ENCODE measurements at regions not wholly inside any gene's neighbourhood (a gene's known extent, or its start where the extent isn't known, plus 50 kb on each side); places are given as distances from the start of the nearest gene placed in this dataset.

DNA sequence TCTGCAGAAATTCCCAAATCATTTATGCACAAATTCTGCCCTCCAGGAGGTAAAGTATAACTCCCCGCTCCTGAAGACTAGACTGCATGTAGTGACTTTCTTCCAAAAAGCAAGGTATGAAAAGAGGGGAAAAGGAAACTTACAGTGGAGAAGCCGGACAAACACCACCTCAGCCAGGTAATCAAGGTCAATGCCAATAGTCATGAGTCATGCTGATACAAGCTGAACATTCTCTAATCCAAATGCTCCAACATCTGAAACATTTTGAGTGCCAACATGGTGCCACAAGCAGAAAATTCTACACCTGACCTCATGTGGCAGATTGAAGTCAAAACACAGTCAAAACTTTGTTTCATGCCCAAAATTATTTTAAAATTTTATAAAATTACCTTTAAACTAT is 165.6 kb downstream of the FOXA2 start:
- Histone ChIP-seq H3K79me2 (ENCODE audit: low read depth) (no peaks in the 10 kb centered on the region), H3K36me3 (ENCODE audit: low read depth) (no peaks in the 10 kb centered on the region), H3K27me3 (ENCODE audit: insufficient read depth, low read depth) (no peaks in the 10 kb centered on the region), H3K4me1 (replicated peaks; ENCODE audit: insufficient read depth) (peaks cover 9% of the 10 kb centered on the region), H2AFZ (no peak overlapping the region), H3K9me3 (ENCODE audit: insufficient read depth, low read depth) (no peaks in the 10 kb centered on the region), H4K20me1 (ENCODE audit: insufficient read depth) (no peaks in the 10 kb centered on the region), H3K4me2 (no peak overlapping the region), H3F3A (ENCODE audit: insufficient read depth, low read depth) (no peaks in the 10 kb centered on the region), H3K27ac (no peak overlapping the region), H3K9me2 (ENCODE audit: insufficient read depth) (no peaks in the 10 kb centered on the region), H3K4me3 (no peak overlapping the region)
- ChIA-PET POLR2A (ENCODE audit: unreplicated experiment) (no interaction called here), CTCF (no interaction called here)
- peak in 1 of 2 experiments; percentile 6 for DNase-seq
- no peak for TF ChIP-seq EZH2 (IDR thresholded peaks at IDR 0.05; ENCODE audit: low read depth)
- TF ChIP-seq, protein P1, sequence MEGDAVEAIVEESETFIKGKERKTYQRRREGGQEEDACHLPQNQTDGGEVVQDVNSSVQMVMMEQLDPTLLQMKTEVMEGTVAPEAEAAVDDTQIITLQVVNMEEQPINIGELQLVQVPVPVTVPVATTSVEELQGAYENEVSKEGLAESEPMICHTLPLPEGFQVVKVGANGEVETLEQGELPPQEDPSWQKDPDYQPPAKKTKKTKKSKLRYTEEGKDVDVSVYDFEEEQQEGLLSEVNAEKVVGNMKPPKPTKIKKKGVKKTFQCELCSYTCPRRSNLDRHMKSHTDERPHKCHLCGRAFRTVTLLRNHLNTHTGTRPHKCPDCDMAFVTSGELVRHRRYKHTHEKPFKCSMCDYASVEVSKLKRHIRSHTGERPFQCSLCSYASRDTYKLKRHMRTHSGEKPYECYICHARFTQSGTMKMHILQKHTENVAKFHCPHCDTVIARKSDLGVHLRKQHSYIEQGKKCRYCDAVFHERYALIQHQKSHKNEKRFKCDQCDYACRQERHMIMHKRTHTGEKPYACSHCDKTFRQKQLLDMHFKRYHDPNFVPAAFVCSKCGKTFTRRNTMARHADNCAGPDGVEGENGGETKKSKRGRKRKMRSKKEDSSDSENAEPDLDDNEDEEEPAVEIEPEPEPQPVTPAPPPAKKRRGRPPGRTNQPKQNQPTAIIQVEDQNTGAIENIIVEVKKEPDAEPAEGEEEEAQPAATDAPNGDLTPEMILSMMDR (conservative IDR thresholded peaks at IDR 0.05), result no peak
- no TSS peak for BruUV-seq (replicated peaks)
- intact Hi-C loops (cut with micrococcal nuclease; ENCODE audit: unreplicated experiment), result no loop called here

DNA sequence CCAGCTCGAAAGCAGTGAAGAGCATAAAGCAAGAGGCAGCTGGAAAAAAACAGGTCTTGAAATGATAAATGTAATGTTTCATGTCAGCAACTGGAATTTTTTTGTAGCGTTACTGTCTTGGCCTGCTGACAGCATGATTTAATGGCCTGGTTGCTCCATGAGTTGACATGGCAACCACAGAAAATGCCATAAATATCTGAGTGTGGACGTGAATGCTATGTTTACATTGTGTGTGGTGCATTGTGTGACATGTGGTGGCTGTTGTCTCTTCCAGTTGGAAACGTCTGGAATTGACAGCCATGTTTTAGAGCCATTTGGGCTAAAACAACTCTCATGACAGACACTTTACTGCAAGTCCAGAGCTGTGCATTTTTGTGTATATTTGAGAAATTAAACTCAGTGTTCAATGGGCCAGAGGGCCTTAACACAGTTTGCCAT is 170.0 kb downstream of the FOXA2 start:
- Histone ChIP-seq H3F3A (ENCODE audit: insufficient read depth, low read depth) (no peaks in the 10 kb centered on the region), H4K20me1 (ENCODE audit: insufficient read depth) (no peaks in the 10 kb centered on the region), H3K9me3 (ENCODE audit: insufficient read depth, low read depth) (no peaks in the 10 kb centered on the region), H3K27me3 (ENCODE audit: insufficient read depth, low read depth) (no peaks in the 10 kb centered on the region), H3K4me3 (no peak overlapping the region), H3K79me2 (ENCODE audit: low read depth) (no peaks in the 10 kb centered on the region), H3K4me1 (replicated peaks; ENCODE audit: insufficient read depth) (peaks cover 15% of the 10 kb centered on the region), H3K4me2 (no peak overlapping the region), H2AFZ (no peak overlapping the region), H3K36me3 (ENCODE audit: low read depth) (no peaks in the 10 kb centered on the region), H3K27ac (no peak overlapping the region), H3K9me2 (ENCODE audit: insufficient read depth) (no peaks in the 10 kb centered on the region)
- BruUV-seq (replicated peaks), result no TSS peak
- POLR2A ChIA-PET (ENCODE audit: unreplicated experiment), result no interaction called here
- intact Hi-C loops (cut with micrococcal nuclease; ENCODE audit: unreplicated experiment), result no loop called here
- DNase-seq, result no peak
- CTCF ChIA-PET, result no interaction called here
- TF ChIP-seq, protein P1 (conservative IDR thresholded peaks at IDR 0.05), result no peak
- no peak for TF ChIP-seq EZH2 (IDR thresholded peaks at IDR 0.05; ENCODE audit: low read depth)

DNA sequence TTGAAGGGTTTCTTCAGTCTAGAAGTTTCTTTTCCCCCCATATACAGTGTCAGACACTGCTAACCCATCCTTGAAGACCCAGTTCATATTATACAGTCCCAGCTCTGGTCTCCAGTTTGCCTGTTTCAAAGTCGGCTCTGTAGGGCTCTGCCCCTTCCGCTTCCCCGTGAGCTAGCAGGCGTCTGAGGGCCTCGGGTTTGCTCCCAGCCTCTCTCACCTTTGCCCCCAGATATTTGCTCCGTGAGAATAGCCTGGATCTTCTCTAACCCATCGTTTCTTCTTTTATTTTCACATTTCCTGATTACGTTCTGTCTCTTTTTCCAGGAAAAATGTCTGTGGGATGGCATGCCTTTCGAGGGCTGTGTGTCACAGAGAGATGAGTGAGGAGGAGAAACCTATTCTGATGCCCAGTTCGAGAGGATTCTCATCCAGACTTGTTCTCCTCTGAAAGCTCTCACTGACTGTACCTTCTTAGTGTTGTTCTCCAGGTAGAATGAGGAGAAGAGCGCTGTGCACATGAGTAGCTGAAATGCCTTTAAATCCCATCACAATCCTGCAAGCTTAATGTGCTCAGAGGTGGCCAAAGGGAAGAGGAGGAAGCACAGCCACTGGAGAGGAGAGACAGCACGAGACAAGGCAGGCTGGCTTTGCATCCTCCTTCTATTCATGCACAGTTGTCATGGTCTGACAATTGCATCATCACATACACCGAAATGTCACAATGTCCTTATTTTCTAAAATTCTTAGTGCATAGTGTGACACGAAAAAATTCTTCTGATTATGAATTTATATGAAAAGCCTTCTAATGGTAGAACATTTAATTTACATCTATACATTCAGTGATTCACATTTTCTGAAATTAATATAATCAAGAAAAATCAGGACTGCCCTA is 171.1 kb downstream of the FOXA2 start:
- peaks cover 8% of the 10 kb centered on the region for H3K4me1 ChIP-seq (replicated peaks; ENCODE audit: insufficient read depth)

More for the DNA sequence above, 171.1 kb downstream of the FOXA2 start:
- ChIA-PET CTCF (no interaction called here), POLR2A (ENCODE audit: unreplicated experiment) (no interaction called here)
- no peak for TF ChIP-seq EZH2 (IDR thresholded peaks at IDR 0.05; ENCODE audit: low read depth)
- TF ChIP-seq, protein P1 (conservative IDR thresholded peaks at IDR 0.05), result no peak
- no peak overlapping the region for H3K4me3 ChIP-seq
- H3K9me3 ChIP-seq (ENCODE audit: insufficient read depth, low read depth), result no peaks in the 10 kb centered on the region
- no peaks in the 10 kb centered on the region for H3K36me3 ChIP-seq (ENCODE audit: low read depth)
- no peaks in the 10 kb centered on the region for H3K79me2 ChIP-seq (ENCODE audit: low read depth)
- no peaks in the 10 kb centered on the region for H3F3A ChIP-seq (ENCODE audit: insufficient read depth, low read depth)
- no peak overlapping the region for H3K4me2 ChIP-seq
- no peaks in the 10 kb centered on the region for H4K20me1 ChIP-seq (ENCODE audit: insufficient read depth)
- no TSS peak for BruUV-seq (replicated peaks)
- DNase-seq, result no peak
- no peak overlapping the region for H3K27ac ChIP-seq
- H2AFZ ChIP-seq, result no peak overlapping the region
- no peaks in the 10 kb centered on the region for H3K27me3 ChIP-seq (ENCODE audit: insufficient read depth, low read depth)
- H3K9me2 ChIP-seq (ENCODE audit: insufficient read depth), result no peaks in the 10 kb centered on the region
- intact Hi-C loops (cut with micrococcal nuclease; ENCODE audit: unreplicated experiment), result no loop called here
